EH (cell line): ENCODE measurements at regions not wholly inside any gene's neighbourhood (a gene's known extent, or its start where the extent isn't known, plus 50 kb on each side); places are given as distances from the start of the nearest gene placed in this dataset.

Experiments
- DNase-seq: peaks from one replicate; pipeline ENCODE4 v3.0.0-alpha.2; 2015; ENCODE audit warnings: low read depth

DNA sequence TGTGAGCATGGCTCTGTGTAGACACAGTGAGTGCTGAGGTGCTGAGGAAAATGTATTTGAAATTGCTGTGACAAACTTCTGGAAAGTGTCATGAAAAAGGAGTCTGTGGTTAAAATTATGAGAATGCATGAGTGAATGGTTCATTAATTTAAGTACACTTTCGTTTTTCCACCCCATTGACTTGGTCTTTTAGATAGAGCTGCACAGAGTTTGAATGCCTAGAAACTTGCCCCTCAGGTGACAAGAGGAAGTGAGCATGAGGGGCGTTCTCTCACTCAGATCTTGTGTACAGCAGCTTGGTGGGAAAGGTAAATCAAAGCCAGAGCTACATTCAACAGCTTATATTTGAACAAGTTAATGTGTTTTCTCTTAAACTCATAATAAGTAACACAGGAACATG lies 296.8 kb downstream of the WDR72 start:
- no peak for DNase-seq

DNA sequence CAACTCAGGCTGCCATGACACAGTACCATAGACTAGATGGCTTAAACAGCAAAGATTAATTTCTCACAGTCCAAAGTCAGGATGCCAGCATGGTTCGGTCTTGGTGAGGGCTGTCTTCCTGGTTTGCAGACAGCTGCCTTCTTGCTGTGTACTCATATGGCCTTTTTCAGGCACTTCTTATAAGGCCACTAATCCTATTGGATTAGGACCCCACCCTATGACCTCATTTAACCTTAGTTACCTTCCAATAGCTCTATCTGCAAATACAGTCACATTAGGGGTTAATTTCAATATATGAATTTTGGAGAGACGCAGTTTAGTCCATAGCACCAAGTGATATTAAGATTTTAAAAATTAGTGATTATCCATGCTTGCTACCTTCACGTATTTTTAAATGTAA lies 297.8 kb downstream of the WDR72 start:
- no peak for DNase-seq

DNA sequence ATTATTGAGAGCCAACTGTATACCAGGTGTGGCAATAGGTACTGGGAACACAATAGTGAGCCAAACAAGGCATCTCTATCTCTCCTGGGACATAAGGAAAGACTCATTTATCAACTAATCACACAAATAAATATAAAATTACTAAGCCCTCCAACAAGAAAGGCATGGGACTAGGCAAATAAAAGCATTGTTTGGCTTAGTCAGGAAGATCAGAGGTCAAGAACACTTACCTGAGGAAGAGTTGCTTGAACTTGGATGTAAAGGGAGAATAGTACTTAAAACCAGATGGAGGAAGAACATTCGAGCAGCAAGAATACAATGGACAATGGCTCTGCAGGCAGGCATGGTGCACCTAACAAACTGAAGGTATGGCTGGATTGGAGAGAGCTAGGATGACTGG lies 300.7 kb downstream of the WDR72 start:
- DNase-seq, result no peak

DNA sequence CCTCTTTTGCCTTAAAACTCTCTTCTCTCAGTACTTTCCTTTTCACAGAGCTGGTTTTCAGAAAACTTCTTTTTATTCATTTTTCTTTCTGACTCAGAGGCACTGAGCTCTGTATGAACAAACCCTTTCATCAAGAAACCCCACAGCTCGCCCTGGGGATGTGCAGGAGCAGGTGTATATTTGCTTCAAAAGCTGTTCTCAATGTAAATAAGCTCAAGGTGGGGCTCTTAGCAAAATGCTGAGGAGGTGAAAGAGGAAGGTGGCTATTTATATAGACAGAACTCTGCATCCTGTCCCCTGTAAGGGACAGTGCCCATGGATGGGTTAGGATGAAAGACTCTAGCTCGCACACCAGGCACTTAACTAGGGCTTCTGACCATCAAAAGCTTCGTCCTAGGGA lies 302.0 kb downstream of the WDR72 start:
- no peak for DNase-seq

DNA sequence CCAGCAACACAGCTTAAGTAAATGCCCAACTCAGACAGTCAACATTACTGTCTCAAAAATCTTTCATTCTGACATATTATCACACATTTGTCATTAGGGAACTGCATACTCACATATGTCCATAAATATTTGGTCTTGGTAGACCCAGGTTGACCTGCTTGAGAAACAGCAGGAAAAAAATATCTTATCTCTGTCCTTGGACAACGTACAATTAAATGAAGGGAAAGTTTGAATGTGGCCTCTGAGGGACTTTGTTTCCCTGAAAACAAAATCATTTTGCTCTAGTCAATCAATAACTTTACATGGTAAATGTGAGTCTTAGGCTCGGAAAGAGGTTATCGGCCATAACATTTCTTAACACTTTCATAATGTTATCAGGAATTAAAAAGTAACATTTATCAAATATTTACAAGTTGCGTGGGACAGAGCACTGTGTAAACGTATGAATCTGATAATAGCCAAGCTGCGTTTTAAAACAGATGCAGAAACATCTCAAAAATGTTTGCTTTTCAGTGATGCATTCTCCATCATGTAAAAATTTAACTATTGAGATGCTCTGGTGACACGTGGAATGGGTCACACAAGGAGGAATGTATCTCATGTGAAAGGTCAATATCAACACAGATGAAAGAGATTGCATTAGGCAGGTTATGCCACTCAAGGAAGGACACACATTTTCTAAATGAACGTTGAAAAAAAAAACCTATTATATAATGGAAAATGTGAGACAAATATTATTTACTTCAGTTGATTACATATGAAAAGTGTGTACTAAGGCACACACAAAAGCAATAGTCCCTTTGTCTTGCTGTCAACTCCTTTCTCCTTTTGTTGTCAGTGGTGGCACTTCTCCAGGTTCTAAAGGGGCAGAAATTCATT lies 304.4 kb downstream of the WDR72 start:
- no peak for DNase-seq

DNA sequence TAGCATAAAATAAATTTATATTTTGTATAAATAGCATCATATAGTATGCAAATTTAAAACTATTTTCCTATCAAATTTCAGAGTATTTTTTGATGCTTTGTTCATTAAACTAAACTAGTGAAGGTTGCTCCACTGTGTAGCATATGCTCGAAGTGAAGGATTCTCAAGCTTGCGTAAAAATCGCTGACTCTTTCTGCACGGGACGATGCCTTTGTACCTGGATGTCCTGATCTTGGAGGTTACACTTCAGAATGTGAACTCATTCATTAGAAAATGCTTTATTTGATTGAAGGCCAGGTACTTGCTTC lies 305.0 kb downstream of the WDR72 start:
- no peak for DNase-seq

DNA sequence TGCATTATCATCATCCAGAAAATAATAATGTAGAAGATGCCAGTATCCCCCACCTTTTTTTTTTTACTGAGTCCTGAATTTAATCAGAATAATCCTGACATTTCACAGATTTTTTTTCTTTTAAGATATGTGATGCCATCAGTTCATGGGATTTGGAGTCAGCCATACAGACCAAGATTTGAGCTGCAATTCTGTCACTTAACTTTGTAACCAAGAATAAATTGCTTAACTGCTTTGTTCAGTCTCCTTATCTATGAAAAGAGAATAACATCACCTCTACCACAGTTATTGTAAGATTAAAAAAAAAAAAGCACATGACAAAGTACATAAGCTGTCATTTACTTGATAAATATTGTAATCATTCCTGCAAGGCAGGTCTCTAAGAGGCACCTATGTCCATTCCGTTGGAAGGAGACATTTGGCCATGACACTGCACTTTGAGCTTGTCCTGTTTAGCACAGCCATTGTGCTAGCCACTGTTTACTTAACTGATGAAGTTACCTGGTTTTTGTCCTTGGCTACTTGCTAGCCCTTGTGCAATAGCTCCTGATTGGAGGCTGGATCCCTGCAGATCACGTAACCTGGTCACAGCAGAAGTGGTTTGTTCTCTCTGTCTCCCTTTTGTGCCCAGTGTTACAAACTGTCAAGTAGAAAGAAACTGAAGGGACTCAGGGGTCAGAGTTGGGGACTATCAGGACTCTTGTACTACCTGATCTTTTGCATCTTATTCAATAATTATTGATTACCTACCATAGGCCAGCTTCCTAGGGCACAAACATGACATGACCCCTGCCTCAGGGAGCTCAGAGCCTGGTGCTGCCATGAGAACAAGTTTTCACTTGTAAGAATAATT lies 306.0 kb downstream of the WDR72 start:
- no peak for DNase-seq

DNA sequence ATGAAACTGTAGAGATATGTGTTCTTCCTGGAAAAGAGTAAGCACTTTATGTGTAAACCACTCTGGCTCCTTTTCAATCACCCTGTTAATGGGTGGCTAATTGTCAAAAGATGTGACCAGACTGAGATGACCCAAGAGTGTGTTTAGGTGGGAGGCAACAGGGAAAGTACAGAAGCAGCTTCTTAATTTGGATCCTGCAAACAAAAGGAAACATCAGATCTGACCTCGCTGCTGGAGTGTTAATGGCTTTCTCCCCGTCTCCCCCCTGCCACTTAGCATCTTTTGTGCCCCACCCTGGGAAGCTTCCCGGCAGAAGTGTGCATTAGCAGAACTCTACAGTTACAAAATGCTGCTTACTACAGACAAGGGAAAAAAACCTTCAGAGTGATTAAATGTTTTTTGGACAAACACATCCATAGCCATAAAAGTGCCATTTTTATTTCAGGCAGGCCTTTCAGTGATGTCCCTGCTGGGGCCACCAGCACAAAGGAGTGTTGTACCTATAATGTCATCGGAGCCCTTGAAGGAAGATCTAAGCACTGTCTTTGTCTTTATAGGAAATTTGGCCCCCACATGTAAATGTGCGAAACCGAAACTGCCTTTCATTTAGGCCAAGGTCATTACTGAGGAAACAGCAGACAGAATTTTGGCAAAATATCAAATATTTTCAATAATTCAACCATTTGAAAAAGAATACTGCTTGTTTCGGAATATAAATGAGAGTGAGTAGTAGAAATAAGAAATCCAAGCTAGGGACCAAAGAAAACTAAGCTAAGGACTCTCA lies 311.0 kb downstream of the WDR72 start:
- DNase-seq, result no peak

DNA sequence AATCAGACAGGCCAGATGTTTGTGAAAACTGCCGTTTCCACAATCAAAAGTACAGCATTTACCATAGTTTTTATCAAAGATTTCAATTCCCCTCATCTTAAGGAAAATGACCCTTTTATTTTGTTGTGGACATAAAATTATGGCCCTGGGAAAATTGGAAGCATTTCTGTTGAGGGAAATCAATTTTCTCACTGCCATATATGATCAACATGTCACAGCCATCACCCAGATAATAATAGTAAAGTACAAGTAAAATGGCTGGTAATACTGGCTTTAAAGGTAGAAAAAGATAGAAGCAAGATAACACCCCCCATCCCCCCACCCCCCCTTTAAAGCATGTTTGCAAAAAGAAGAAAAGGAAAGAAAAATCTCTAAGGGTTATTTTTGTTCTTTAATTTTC lies 311.7 kb downstream of the WDR72 start:
- no peak for DNase-seq

DNA sequence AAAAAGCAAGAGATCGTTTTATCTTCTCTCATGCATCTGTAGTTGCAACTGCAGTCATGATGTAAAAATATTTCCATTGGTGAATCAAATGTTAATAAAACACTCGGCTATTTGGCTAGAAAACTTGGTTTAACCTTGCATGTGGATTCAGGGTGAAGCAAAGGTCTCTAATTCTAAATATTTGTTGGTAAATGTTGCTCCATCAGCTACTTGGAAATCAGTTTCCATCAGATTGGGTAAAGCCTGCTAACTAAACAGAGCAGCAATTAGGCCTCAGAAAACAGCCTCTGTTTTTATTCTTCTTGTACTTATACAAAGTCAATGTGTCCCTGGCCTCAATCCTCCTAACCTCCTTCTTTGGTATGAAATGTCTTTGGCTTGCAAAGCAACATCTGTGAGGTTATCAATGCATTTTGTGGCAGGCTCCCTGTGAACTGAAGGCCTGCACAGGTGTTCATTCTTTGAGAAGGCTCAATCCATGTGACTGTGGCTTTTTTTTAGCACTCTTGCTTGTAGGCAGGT lies 312.3 kb downstream of the WDR72 start:
- DNase-seq, result no peak

DNA sequence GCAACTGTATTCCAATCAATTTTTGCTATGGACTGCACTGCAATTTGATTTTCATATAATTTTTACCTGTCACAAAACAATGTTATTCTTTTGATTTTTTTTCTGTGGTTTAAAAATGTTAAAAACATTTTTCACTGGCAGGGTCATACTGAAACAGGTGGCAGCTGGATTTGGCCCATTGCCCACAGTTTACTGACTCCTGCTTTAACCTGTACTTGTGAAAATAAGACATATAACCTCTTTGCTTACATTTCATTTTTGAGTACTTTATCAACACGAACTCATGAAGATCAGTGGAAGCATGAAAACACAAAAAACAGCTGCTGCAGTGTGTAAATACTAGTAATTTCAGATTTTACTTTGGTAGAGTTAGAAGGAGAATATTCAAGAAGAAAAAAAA lies 313.1 kb downstream of the WDR72 start:
- DNase-seq, result no peak

DNA sequence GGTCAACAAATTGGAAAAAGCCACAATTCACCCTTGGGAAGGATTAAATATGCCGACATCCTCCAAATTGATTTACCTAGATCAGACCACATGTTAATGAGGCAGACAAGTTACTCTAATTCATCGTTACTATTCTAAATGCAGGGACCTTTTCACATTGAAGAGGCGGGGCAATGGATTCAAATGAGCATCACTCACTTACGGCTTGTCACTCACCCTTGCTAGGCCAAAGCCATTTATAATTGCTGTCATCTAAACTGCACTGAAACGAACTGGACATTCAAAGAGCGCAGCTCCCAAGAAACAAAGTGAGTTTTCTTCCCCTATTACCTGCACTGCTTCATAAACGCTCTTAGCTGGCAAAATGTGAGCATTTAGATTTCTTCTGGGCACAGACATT lies 313.9 kb downstream of the WDR72 start:
- no peak for DNase-seq

DNA sequence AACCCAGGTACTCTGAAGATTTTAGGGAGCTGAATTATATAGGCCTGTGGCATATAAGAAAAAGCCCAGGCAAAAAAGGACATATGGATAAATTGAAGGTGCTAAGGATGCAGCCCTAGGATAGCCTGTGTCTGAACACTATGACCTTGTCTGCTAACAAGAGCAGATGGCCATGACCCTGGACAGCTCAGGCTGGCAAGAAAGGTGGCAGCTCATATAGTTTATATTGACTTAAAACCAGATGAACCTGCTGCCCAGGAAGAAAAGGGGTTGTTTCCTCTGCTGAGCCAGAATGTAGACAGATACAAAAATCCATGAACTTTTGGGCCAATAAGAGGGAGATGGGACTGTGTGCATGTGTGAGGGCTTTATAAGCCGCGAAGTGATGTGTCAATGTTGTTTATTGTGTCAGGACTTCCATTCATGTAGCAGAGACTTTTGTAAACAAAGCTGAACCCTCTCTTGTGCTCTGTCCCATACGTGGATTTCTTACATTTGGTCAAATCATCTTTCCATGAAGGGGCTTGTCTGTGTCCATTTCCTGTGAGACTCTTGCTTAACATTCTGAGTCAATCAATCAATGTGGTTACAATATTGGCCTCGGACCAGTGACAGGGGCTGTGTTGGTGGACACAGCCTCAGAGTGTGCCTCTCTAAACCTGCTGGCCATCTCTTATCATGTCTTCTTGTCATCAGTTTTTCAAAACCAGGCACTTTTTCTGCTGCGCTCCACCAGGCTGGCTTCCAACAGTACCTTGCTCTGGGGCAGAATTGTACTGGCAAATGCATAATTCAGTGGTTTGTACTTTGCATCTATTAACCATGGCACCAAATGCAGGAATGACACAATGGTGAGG lies 321.2 kb downstream of the WDR72 start:
- DNase-seq, result no peak

DNA sequence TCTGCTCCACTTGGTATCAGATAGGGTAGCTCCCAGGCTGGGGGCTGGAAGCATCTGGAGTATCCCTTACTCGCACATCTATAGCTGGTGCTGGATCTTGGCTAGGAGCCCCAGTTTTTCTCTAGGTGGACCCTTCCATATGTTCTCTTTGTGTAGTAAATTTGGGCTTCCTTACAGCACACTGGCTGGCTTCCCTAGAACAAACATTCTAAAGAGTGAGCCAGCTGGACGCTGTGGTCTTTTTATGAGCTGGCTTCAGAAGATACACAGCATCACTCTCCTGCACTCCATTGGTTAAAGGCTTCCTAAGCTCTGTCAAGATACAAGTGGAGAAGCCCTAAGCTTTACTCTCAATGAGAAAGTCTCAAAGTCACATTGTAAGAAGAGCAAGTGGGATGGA lies 322.1 kb downstream of the WDR72 start:
- no peak for DNase-seq

DNA sequence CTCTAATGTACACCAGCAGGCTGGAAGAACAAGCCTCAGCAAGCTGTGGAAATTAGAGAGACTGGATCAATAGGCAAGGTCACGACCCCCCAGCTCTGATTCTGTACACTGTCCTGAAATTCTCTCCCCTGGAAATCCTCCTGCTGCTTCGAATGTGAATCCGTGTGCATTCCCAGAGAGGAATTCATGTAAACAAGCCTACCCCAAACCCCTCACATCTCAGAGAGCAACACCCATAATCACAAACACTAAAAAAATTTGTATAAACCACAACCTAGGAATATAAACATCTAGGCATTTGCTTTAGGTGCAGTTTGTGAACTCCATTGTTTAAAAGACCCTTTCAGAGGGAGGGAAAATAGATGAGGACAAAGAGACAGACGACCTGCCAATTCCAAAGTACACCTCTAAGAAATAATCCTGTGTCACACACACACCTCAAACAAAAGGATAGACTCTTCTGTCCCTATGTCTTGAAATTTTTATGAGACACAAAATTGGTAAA lies 325.2 kb downstream of the WDR72 start:
- DNase-seq, result no peak

DNA sequence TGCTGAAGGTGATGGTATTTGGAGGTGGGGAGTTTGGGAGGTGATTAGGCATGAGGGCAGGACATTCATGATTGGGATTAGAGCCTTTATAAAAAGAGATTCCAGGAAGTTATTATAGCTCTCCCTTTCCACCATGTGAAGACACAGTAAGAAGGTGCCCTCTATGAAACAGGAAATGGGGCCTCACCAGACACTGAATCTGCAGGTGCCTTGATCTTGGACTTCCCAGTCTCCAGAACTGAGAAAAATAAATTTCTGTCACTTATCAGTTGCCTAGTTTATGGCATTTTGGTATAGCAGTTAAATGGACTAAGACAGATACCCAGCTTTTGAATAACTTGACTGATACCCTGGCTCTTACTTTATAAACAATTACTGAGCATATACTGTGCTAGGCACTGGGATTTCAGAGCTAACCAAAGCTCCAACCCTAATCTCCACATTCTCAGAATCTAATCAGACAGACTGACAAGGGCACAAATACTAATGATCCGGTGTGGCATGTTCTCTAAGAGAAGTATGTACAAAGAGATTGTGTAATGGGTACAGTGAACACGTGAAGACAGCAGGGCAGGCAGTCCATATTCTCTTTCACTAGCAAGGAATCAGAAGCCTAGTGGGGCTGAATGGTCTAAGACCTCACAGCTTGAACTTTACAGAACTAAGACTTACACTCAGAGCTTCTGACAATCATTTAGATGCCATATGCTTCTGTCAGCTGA lies 343.1 kb downstream of the WDR72 start:
- DNase-seq, result no peak

DNA sequence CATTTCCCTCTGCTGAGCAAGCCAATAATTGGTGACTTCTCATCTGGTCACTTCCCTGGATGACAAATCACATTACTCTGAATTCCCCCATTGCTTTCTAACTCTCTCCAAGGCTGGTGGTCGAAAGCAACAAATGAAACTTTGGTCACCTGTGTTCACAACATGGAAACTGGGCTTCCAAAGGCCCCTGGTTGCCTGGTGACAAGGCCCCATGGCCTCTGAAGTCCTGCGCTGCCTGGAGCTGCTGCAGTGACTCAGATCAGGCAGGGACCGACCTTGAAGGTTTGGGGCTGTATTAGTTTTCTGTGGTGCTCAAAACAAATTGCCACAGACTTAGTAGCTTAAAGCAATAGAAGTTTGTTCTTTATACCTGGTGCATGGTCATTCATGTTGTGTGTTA lies 345.3 kb downstream of the WDR72 start:
- DNase-seq, result no peak

DNA sequence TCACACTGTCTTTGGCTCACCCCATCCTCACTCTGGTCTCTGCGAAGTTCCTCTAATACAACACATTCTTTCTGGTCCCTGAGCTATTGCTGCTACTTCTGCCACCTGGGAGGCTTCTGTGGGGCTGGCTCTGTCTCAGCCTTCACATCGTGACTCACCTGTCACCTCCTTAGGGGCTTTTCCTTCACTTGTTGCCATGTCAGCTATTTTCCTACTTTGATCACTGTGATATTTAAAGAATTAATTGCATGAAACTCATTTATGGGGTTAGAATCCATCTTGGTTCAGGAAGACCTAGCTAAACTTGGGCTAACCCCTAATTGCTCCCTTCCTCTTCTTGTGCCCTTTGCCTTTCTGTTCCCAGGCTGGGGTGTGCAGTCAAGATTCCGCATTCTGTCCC lies 346.9 kb downstream of the WDR72 start:
- no peak for DNase-seq

DNA sequence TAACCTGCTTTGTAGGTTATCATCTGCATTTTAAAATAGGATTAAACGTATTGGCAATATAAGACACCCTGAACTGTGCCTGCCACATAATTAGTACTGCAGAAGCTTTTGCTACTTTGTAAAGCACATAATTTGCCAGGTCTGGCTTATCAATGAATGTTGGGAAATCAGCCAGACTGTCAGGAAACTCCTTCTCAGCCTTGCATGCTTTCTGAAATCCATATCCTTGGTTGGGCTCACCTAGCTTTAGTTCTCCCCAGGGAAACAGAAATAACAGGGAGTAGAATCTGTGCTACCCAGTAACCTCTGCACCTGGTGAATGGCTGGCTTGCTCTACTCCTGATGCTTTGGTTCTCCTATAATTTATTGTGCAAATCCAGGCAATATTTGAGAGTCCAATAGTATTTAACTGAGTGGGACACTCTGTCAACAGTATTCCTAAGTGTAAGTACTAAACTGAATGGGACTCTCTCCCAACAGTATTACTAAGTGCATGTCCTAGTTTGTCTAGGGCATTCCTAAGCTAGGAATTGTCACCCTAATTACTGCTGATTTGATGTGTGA lies 354.5 kb downstream of the WDR72 start:
- DNase-seq, result no peak

DNA sequence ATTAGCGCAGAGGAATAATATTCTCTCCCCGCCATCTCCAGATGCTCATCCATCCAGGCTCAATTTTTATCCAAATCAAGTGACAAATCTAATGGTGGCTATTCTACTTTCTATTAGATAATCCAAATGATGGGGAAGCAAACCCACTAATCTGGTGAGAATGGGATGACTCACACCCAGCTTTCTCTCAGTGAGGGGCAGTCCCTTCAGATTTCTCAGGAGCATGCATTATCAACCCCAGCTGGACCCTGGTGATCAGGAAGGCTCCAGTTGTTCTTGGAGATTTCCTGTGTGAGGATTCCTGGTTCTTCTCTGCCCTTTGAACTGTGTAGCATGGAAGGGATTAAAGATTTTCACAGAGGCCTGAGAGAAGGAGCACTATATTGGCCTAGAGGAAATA lies 358.0 kb downstream of the WDR72 start:
- DNase-seq, result no peak
